Keratinocyte (primary cell): ENCODE measurements at regions not wholly inside any gene's neighbourhood (a gene's known extent, or its start where the extent isn't known, plus 50 kb on each side); places are given as distances from the start of the nearest gene placed in this dataset.

Experiments used
- DNase-seq: peaks from one replicate; pipeline ENCODE4 v3.0.0-alpha.2; 2011; ENCODE audit warnings: low read depth, missing footprints, low spot score
- FAIRE-seq: peaks from 2 replicates; lab custom pipeline; 2011; peaks lifted over from hg19 to GRCh38; lab: Jason Lieb, UNC
- H2AFZ ChIP-seq: 2 replicates; pipeline ENCODE4 v1.6.0; 2012; ENCODE audit warnings: low read length, control low read depth, inconsistent platforms; ENCODE audit not compliant: control insufficient read depth
- H3K27ac ChIP-seq: 2 replicates; pipeline ENCODE4 v1.5.1; 2011; ENCODE audit warnings: low read length; ENCODE audit not compliant: control insufficient read depth, insufficient read depth
- H3K27me3 ChIP-seq: 3 replicates; pipeline ENCODE4 v1.6.0; 2011; ENCODE audit warnings: low read length; ENCODE audit not compliant: control insufficient read depth, insufficient read depth; ENCODE audit errors: extremely low read depth
- H3K36me3 ChIP-seq, 2 experiments: 2 replicates in 1 of 2; 3 replicates in 1 of 2; pipeline ENCODE4 v1.5.1; 2011; ENCODE audit warnings: low read length in 2 of 2, mild to moderate bottlenecking in 1 of 2; ENCODE audit not compliant: control insufficient read depth in 2 of 2, insufficient read depth in 2 of 2; ENCODE audit errors: extremely low read depth in 1 of 2
- H3K4me1 ChIP-seq: 3 replicates; pipeline ENCODE4 v1.5.1; 2011; ENCODE audit warnings: low read length; ENCODE audit not compliant: control insufficient read depth, insufficient read depth; ENCODE audit errors: extremely low read depth
- H3K4me2 ChIP-seq: 3 replicates; pipeline ENCODE4 v1.6.0; 2011; ENCODE audit warnings: low read depth, low read length; ENCODE audit not compliant: control insufficient read depth, insufficient read depth; ENCODE audit errors: extremely low read depth
- H3K4me3 ChIP-seq, 3 experiments: fragments of 200-600 bp in 1 of 3; sonication (generic) in 1 of 3; 2 replicates in 2 of 3; 3 replicates in 1 of 3; pipeline ENCODE4 v1.5.1; 2011 to 2016; ENCODE audit warnings: low read length in 3 of 3, mild to moderate bottlenecking in 3 of 3, control low read depth in 2 of 3, inconsistent platforms in 1 of 3, low read depth in 1 of 3, mixed read lengths in 1 of 3, mixed run types in 1 of 3, moderate library complexity in 1 of 3; ENCODE audit not compliant: control insufficient read depth in 2 of 3, insufficient read depth in 2 of 3; ENCODE audit errors: extremely low read depth in 1 of 3
- H3K79me2 ChIP-seq: 2 replicates; pipeline ENCODE4 v1.6.0; 2012; ENCODE audit warnings: low read length; ENCODE audit not compliant: control insufficient read depth, insufficient read depth
- H3K9ac ChIP-seq: 3 replicates; pipeline ENCODE4 v1.6.0; 2011; ENCODE audit warnings: low read length; ENCODE audit not compliant: control insufficient read depth, insufficient read depth; ENCODE audit errors: extremely low read depth
- H3K9me1 ChIP-seq: 3 replicates; pipeline ENCODE4 v1.6.0; 2011; ENCODE audit warnings: low read length; ENCODE audit not compliant: control insufficient read depth, insufficient read depth; ENCODE audit errors: extremely low read depth
- H3K9me3 ChIP-seq: 2 replicates; pipeline ENCODE4 v1.5.1; 2012; ENCODE audit warnings: low read depth, low read length; ENCODE audit not compliant: control insufficient read depth
- H4K20me1 ChIP-seq: 3 replicates; pipeline ENCODE4 v1.6.0; 2011; ENCODE audit warnings: low read length; ENCODE audit not compliant: control insufficient read depth, insufficient read depth; ENCODE audit errors: extremely low read depth
- EZH2 ChIP-seq: IDR thresholded peaks from one replicate; pipeline ENCODE4 v1.6.1; 2012; ENCODE audit warnings: inconsistent platforms, mild to moderate bottlenecking, low read length, moderate library complexity
- dilution Hi-C: fragments of 300-500 bp; cut with MboI; formaldehyde crosslinking; loops from one replicate; pipeline ENCODE4 v1.7.0; 2020; ENCODE audit warnings: low sequenced_read_pairs; ENCODE audit not compliant: extremely low pct_ligation_motif_present
- TF ChIP-seq, protein P1 (sequence below), 3 experiments: IDR thresholded peaks in 1 of 3; conservative IDR thresholded peaks in 1 of 3; optimal IDR thresholded peaks in 1 of 3; 2 replicates in 2 of 3; 3 replicates in 1 of 3; pipeline versions ENCODE3 to v1.5.1; 2011; ENCODE audit warnings: low read length in 3 of 3, mild to moderate bottlenecking in 3 of 3, moderate library complexity in 2 of 3, control low read depth in 1 of 3, inconsistent platforms in 1 of 3; ENCODE audit not compliant: insufficient read depth in 2 of 3; ENCODE audit errors: extremely low read depth in 1 of 3

DNA sequence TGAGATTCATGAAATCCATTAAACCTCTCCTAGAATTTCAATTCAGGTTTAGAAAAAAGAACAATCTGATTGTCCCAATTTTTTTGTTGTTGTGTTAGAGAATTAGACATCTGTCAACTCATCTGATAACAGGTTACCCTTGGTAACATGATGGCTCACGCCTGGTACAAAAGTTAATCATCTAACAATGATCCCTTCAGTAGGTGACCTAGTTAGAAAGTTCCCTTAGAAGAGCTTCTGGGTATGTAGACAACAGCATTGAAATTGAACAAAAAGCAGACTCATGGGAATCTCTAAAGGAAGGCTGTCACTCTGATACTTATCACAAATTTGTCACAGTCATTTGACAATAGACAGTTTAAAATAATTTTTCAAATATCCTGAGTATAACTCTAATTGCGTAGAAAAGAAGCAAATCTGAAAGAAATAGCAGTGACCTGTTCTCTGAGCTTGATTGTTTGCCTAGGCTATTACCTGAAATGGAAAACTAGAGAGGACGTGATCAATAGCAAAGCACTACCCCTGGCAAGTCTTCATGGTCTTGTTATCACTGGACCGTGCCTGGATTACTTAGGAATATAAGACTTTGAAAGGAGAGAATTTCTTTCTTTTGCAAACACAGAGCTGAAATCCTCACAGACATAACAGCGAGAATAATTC lies 880.4 kb upstream of the AGA start:
- no peaks in the 10 kb centered on the region for H3K79me2 ChIP-seq
- no peak overlapping the region for H3K4me2 ChIP-seq
- no peaks in the 10 kb centered on the region for H3K9me3 ChIP-seq
- H3K27me3 ChIP-seq: no peaks in the 10 kb centered on the region
- H4K20me1 ChIP-seq: no peaks in the 10 kb centered on the region
- dilution Hi-C loops: no loop called here
- H3K36me3 ChIP-seq: no peaks in the 10 kb centered on the region
- no peaks in the 10 kb centered on the region for H3K4me1 ChIP-seq
- TF ChIP-seq, protein P1, sequence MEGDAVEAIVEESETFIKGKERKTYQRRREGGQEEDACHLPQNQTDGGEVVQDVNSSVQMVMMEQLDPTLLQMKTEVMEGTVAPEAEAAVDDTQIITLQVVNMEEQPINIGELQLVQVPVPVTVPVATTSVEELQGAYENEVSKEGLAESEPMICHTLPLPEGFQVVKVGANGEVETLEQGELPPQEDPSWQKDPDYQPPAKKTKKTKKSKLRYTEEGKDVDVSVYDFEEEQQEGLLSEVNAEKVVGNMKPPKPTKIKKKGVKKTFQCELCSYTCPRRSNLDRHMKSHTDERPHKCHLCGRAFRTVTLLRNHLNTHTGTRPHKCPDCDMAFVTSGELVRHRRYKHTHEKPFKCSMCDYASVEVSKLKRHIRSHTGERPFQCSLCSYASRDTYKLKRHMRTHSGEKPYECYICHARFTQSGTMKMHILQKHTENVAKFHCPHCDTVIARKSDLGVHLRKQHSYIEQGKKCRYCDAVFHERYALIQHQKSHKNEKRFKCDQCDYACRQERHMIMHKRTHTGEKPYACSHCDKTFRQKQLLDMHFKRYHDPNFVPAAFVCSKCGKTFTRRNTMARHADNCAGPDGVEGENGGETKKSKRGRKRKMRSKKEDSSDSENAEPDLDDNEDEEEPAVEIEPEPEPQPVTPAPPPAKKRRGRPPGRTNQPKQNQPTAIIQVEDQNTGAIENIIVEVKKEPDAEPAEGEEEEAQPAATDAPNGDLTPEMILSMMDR (optimal IDR thresholded peaks at IDR 0.05 in 1 of 3, IDR thresholded peaks at IDR 0.05 in 1 of 3, conservative IDR thresholded peaks at IDR 0.05 in 1 of 3; ENCODE audit: extremely low read depth in 1 of 3, insufficient read depth in 2 of 3, low read length in 3 of 3): no peak
- TF ChIP-seq EZH2: no peak
- DNase-seq: no peak
- no peak overlapping the region for H2AFZ ChIP-seq
- no peak overlapping the region for H3K27ac ChIP-seq
- no peaks in the 10 kb centered on the region for H3K9me1 ChIP-seq
- no peak overlapping the region for H3K9ac ChIP-seq
- H3K4me3 ChIP-seq: no peak overlapping the region
- FAIRE-seq: no peak

DNA sequence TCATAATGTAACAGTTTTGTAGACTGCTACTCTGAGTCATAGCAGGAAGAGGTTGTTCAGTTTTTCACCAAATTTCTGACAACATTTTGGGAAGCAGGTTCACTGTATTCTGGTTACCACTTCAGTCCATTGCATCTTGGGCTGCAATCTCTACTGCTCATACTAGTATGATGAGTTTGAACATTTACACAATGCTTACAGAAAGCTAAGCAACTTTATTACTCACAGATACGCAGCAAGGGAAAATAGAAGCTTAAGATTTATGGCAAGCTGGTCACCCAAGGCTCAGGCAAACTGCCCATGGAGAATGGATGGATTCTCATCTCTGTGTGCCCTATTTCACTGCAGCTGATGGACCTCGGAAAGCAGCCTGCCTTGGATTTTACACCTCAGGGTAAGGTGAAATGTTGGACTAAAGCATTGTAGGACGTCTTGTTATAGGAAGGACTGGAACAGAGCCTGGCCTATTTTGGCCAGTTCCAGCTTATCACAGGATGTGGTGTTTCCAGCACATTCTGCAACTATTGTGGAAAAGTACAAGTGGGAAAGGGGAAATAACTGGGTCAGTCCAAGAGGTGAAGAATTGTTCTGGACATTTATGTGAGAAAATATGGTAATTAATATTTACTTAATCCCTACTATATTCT lies 887.1 kb upstream of the AGA start:
- no peaks in the 10 kb centered on the region for H3K9me3 ChIP-seq
- H3K36me3 ChIP-seq: no peaks in the 10 kb centered on the region
- no peaks in the 10 kb centered on the region for H3K27me3 ChIP-seq
- H3K9ac ChIP-seq: no peak overlapping the region
- no peak overlapping the region for H3K4me2 ChIP-seq
- no peak overlapping the region for H3K4me3 ChIP-seq
- H2AFZ ChIP-seq: no peak overlapping the region
- H3K79me2 ChIP-seq: no peaks in the 10 kb centered on the region
- H4K20me1 ChIP-seq: no peaks in the 10 kb centered on the region
- dilution Hi-C loops: no loop called here
- no peak overlapping the region for H3K27ac ChIP-seq
- DNase-seq (no peak), FAIRE-seq (no peak)
- no peaks in the 10 kb centered on the region for H3K9me1 ChIP-seq
- no peaks in the 10 kb centered on the region for H3K4me1 ChIP-seq
- no peak for TF ChIP-seq EZH2
- TF ChIP-seq, protein P1 (optimal IDR thresholded peaks at IDR 0.05 in 1 of 3, IDR thresholded peaks at IDR 0.05 in 1 of 3, conservative IDR thresholded peaks at IDR 0.05 in 1 of 3; ENCODE audit: extremely low read depth in 1 of 3, insufficient read depth in 2 of 3, low read length in 3 of 3): no peak
